ENCODE measurements at regions not wholly inside any gene's neighbourhood (a gene's known extent, or its start where the extent isn't known, plus 50 kb on each side); places are given as distances from the start of the nearest gene placed in this dataset.
"Not testable (repeated sequence)": the region's sequence is repeated elsewhere in the genome, so short reads cannot be mapped to it uniquely, and the experiment has no call there.

GRCh38 chrX:47738870-47739269 lies 79.9 kb upstream of the UXT start:
- TF ChIP-seq RAD21 (IDR thresholded peaks at IDR 0.05); SP1 (IDR thresholded peaks at IDR 0.05); CTCF (IDR thresholded peaks at IDR 0.05; ENCODE audit: low read depth, low read length, missing input control); JUND (IDR thresholded peaks at IDR 0.05); GABPA (IDR thresholded peaks at IDR 0.05 in 1 of 2, conservative IDR thresholded peaks at IDR 0.05 in 1 of 2); YY1 (IDR thresholded peaks at IDR 0.05); FOXA1 (IDR thresholded peaks at IDR 0.05); TAF1 (conservative IDR thresholded peaks at IDR 0.05); REST (IDR thresholded peaks at IDR 0.05); ATF3 (IDR thresholded peaks at IDR 0.05); EGR1 (IDR thresholded peaks at IDR 0.05; ENCODE audit: low read depth in 2 of 2); ZBTB33 (IDR thresholded peaks at IDR 0.05): not testable (repeated sequence)
